HG02884 (cell line): ENCODE measurements at regions not wholly inside any gene's neighbourhood (a gene's known extent, or its start where the extent isn't known, plus 50 kb on each side); places are given as distances from the start of the nearest gene placed in this dataset.
A peak's percentile ranks its signal among the peaks of the same experiment; 100 is the strongest.

Experiments used
- ATAC-seq: cut with Tn5 transposase; IDR thresholded peaks from one replicate; pipeline ENCODE4 v1.9.1; 2021; ENCODE audit warnings: mild to moderate bottlenecking, moderate library complexity; ENCODE audit not compliant: unreplicated experiment

DNA sequence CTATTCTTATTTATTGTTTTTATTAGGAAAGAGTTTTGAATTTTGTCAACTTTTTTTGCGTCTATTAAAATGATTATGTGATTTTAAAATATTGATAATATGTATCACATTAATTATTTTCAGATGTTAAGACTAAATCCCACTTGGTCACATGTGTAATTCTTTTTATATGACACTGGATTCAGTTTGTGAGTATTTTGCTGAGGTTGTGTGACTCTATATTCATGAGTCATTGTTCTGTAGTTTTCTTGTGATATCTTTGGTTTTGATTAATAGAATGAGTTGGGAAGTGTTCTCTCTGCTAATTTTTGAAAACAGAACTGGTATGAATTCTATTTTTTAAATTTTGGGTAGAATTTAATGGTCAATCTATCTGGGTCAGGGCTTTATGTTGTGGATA lies 317.9 kb downstream of the ETS1 start:
- no peak for ATAC-seq

DNA sequence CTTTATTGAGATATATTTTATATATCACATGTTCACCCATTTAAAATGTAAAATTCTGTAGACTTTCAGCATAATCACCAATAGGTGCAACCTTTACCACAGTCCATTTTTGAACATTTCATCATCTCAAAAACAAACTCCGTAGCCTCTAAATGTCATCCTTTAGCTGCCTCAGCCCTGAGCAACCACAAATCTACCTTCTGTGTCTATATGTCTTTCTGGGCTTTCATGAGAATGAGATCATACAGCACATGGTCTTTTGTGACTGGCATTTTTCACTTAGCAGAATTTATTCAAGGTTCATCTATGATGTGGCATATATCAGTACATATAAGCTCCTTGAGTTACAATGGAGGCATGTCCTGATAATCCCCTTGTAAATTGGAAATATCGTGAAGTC lies 320.5 kb downstream of the ETS1 start:
- ATAC-seq: no peak

DNA sequence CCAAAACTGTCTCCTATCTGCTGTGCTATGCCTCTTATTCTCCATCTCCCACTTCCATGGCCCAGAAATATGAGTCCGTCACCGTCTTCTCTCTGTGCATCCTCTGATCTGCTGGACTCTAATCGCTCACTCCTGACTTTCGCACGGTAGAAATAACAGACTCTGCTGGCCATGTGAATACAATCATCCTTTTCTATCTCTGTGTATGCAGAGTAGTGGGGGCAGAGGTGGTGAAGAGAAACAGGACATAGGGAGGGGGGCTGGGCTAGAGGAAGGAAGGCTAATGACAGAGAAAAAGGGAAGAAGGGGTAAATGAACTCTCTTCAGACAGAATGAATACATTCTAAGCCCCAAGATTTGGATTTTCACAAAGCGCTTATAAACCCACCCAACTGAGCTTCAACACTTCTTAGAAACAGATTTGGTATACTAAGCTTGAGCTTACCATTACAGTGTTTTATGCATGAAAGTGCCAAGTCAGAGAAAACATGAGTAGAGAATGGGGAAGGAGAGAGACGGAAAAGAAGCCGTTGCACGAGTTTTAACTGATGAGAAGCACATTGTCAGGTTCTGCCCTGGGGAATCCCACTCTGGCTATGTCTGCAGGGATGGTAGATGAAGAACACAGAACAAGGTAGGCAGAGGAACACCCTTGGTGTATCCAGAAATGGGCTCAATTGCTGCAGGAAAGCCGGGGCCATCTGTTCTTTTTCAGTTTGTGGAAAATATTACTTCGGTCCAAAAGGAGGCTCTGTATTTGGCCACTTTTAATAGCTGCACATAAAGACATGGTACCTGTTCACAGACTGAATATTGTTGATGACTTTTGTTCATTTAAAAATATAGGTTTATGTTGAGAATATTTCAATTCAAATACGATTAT lies 324.7 kb downstream of the ETS1 start:
- ATAC-seq: no peak

DNA sequence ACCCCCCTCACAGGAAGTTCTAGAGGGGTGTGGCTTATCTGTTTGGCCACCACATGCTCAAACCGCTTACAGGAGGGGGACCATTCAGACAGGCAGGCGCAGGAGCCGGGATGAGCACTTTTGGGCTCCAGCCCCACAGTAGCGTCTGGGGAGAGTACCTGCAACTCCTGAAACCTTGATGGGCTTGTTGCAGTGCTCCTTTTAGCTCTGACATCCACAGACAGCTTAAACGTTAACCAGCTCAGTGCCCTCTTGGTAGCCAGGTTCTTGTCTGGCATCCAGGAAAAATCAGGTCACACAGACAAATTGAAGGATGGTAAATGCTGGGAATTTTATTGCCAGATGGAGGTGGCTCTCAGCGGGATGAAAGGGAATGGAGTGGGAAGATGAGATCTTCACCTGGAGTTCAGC lies 326.3 kb downstream of the ETS1 start:
- no peak for ATAC-seq

DNA sequence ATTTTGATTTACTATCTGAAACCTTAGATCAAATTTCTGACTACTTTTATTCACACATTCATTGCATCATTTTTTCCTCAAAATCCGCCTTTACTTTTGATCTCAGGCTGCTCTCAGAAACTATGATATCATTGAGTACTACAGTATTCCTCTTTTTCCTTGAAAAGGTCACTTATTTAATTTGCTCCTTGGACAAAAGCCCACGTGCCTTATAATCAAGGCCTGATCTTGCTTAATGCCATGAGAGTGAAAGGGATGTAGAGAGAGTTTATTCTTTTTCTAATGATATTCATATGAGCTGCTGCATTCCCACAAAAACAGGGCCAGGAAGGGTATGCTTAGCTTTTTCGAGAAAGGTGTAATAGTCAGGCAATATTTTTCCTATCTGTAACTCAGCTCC lies 327.0 kb downstream of the ETS1 start:
- no peak for ATAC-seq

DNA sequence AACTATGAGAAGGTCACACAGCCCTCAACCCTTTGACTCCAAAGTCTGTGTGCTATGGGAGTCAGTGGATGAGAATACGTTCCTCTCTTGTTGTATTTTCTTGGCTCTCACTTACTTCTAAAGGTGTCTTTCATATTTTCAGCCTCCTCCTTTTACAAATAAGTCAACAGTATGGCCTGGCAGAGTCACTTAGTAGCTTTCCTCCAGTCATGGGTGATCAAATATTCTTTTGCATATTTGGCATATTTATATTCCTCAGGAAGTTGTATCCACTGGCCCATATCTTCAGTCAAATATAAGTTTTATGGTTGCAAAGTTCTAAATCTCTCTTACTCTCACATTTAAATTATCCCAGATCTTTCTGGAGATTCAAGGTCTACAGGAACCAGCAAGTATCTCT lies 327.5 kb downstream of the ETS1 start:
- no peak for ATAC-seq

DNA sequence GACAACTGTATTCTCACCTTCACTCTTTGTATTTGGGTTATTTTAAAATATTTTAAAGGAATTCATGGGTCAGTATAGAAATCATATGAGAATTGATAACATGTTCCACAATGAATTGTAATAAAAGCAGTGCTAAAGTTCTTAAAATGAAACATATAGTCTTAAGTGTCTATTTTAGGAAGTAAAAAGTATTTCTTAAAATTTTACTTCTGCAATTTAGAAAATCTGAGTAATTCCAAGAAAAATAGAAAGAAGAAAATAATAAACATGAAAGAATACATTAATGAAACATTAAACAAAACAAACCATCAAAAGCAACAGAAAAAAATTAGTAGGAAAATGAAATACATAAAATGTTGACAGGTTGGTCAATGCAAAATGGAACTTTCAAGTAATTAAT lies 332.4 kb downstream of the ETS1 start:
- no peak for ATAC-seq

DNA sequence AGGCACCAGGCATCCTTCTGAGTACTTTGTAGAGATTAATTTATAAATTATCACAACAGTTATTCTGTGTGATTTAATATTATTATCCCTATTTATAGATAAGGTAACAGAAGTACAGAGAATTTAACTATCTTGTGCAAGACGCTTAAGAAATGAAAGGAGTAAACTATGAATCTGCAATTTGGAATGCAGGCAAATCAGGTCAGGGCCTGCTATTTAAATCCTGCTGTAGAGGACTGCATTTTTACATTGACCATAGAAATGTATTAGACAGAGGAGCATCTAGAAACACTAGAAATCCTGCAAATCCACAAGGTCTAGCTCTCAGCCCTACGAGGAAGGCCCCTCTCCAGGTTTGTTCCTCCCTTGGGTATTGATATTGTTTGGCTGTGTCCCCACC lies 336.2 kb downstream of the ETS1 start:
- no peak for ATAC-seq

DNA sequence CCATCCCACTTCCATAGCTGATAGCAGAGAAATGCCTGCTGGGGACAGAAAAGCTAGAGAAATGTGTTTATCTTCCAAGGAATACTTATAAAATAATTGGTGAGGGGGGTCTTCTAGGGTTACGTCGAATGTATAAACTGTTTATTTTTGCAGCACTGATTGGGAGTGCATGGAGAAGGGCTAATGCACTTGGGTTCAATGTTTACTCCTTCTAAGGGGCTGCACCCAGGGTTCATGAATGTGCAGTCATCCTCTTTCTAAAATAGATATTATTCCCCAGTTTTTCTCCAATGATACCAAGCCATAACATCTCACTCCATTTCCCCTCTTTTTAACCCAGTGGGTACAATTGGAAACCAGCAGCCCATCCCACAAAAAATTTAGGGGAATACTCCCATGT lies 336.9 kb downstream of the ETS1 start:
- no peak for ATAC-seq

DNA sequence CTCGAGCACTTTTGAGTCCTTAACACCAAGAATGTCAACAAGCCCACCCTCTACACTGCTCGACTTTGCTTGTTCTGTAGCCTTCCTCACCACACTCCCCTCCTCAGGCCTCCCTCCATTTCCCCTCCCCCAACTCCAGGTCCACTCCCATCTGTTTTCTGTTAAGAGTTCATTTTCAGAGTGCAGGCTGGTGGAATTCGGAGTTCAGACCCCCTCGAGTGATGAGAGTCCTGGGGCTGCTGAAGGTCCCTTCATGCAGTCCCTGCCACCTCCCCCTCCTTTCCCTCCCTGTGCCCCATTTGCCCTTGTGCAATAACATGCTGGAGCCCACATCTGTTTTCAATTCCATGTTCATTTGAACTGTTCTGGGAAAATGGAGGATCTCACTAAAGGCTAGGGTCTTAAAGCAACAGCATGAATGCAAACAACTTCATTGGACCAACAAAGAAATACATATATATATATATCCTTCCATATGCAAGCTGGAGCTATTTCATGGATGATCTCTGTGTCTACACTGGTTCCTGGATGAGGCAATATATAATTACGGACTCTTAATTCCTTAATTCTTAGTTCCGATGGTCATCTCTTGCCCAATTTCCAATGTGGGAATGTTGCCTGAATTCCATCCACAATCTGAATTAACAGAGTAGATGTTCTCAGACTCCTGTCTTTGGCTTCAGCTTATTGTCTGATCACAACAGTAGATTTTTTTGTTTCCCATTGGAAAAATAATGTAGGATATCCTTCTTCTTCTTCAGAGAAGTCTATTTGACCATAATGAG lies 340.4 kb downstream of the ETS1 start:
- no peak for ATAC-seq

DNA sequence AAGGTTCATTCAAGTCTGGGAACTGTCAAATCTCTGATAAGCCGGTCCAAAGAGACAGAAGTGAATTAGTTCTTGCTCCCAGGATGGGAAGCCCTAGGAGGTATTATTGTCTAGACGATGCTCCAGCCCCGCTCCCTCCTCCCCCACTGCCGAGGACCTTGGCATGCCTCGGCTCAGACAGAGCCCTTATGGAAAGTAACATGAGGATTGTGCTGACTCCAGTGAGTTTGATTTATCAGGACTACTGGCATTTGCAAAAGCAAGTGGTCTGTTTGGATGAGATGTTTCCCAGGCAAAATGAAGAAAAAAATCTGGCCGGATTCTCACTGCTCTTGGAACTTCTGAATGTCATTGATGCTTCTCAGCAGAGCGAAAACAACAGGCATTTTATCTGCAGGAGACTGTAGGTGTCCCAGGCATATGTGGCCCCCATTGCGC lies 341.0 kb downstream of the ETS1 start:
- no peak for ATAC-seq

DNA sequence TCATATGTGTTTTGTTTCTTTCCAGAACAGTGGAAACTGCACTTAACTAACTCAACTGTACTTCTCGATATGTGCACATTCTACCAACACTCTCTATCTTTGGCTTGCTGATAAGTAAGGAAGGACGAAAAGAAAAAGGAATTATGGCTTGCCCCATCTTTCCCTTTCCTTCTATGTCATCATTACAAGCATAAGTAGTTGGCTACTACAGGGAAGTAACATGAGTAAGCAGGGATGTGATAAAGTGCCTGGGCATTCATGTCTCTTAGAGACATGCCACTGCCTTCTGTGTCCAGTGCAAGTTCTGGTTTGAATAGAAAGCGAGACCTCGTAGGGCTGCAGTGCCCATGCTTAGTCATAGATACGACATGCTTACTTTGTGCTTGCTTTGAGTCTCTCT lies 342.5 kb downstream of the ETS1 start:
- no peak for ATAC-seq

DNA sequence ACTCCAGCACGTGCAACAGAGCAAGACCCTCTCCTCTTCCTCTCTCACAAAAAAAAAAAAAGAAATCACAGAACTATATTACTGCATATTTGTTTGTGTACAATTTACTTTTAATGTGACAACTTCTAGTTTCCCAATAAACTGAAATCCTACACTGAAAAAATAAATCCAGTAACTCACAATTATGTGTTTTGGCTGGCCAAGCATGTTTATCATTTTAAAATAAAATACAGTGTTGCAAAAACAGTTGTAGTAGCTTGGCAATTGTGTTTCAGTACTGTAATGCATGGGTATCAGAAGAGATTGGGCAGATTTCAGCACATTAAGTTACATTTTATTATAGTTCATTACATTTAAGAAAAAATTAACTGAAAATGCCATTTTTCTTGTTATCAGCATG lies 344.9 kb downstream of the ETS1 start:
- no peak for ATAC-seq

DNA sequence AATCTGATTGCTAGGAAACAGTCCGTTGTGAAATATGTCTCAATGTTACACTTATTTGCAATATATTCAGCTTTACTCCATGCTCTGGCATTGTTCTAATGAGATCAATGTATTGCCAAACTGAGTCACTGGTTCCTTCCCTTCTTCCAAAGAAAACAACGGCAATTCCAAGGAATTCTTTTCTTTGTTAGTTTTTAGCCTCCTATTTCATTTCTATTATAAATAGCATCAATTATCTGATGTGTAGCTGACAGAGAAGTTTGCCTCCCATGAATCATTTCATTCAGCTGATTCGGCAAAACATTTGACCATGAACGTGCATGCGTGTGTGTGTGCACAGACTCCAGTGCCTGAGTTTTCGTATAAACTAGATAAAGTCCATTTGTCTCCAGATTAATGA lies 346.8 kb downstream of the ETS1 start:
- no peak for ATAC-seq

DNA sequence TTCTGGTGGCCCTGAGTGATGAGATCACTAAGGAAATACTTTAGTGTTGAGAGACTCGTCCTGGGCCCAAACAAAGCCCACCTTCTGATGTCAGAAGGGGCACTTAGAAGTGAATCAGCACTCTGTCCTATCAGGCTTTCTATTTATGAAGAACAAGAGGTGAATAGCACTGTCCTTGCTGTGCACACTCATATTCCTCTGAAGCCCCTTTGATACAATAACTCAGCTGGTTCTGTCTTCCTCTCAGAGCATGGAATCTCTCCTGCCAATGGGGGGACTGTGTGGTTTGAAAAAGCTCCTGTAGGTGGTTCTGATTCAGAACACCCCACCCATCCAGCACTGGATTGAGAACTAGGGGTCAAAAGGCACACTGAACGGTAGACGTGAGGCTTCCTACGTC lies 348.1 kb downstream of the ETS1 start:
- no peak for ATAC-seq

DNA sequence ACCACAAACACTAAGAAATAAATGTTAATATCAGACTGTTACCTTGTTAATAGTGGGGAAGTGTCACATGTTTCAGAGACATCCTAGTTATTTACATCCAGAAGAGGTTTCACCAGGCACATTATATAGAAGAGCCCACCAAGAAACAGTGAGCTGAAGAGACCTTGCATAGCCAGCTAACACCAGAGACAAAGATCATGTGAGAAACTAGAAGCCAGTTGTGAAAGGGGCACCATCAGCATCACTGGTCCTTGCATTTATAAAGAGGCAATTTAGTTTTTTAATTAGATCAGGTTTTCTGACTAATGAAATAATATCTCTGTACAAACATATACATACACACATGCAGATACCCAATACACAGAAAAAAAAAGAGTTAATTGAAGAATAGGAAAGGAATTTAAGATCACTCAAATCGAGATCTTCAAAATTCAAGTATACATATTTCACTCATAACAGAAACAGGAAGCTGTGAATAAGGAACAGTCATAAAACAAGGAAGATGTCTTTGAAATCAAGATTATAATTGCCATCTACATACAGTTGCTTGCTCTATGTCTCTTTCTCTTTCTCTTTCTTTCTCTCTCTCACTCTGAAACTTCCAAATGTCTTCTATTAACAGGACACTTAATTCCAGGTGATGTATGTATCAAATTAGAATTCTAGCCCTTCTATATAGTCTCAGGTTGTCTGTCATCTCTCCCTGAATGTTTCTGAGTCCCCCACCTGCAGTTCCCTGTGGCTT lies 348.7 kb downstream of the ETS1 start:
- peak; percentile 85 for ATAC-seq

DNA sequence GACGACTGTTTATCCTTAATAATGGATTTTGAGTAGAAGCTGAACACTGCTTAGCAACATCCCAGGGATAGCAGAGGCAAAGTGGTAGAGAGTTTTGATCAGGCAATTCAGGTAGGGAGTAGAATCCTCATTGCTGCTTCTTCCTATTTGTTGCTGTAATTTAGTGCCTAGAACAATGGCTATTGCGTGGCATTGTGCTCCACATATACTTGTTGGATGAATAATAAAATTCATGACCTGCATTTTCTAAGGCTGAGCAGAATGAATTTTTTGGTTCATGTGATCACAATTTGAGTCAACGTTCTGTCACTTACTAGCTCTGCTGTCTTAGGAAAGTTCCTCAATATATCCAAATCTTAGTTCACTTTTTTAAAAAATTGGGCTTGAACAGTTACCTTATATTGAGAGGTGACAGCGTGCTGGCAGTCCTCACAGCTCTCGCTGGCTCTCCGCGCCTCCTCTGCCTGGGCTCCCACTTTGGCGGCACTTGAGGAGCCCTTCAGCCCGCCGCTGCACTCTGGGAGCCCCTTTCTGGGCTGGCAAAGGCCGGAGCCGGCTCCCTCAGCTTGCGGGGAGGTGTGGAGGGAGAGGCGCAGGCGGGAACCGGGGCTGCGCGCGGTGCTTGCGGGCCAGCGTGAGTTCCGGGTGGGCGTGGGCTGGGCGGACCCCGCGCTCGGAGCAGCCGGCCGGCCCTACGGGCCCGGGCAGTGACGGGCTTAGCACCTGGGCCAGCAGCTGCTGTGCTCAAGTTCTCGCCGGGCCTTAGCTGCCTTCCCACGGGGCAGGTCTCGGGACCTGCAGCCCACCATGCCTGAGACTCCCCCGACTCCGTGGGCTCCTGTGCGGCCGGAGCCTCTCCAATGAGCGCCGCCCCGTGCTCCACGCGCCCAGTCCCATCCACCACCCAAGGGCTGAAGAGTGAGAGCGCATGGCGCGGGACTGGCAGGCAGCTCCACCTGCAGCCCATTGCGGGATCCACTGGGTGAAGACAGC lies 350.6 kb downstream of the ETS1 start:
- ATAC-seq: no peak

DNA sequence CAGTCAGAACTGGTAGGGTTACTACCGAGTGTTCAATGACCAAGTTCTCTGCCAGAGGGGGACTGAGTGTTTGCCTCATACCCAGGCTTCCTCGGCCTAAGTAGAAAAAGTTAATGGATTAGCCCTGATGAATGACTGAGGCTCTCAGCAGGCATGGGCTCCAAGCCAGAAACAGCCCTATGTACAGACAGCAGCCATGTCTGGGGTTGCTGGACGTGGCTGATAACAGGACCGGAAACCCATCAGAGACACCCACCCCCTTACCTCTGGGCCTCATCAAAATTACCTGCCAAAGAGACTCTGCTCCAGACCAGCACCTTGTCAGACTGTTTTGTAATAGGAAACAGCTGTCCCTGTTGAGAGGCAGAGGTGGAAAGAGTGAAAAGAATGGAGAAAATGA lies 351.4 kb downstream of the ETS1 start:
- no peak for ATAC-seq

DNA sequence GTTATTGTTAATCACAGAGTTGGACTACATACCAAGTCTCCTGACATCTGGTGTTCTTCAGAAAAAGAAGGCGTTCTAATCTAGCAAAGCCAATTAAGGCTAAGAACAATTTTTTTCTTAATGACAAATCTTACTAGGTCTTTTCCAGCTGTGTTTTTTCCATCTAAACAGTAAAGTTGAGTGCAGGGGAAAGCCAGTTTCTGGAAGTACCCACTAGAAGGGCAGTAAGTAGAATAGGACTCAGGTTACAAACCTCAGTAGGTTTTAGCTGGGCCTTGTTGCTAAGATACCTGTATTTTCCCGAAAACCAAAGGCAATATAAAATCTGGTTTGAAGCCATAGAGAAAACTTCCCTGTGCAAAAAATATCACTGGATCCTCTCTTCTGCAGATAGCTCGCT lies 351.9 kb downstream of the ETS1 start:
- no peak for ATAC-seq

DNA sequence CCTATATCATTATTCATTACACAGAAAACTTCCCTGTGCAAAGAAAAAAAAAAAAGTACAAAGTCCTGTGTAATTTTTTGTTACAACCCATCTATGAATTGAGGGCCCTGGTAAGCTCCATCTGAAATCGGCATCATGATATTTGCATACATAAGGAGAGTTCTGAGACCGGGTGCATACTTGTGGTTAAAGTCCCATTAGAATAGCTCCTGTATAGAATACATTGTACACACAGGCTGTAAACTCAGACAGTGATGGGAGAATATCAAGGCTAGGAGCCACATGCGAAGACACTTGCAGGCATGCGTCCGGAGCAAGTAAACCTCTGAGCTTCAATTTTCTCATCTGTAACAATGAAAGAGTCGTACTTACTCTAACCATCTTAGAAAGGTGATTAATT lies 353.2 kb downstream of the ETS1 start:
- ATAC-seq: no peak
